NT2/D1 (cell line): ENCODE measurements at regions not wholly inside any gene's neighbourhood (a gene's known extent, or its start where the extent isn't known, plus 50 kb on each side); places are given as distances from the start of the nearest gene placed in this dataset.

Experiments used
- DNase-seq: peaks from one replicate; pipeline ENCODE4 v3.0.0-alpha.2; 2011; ENCODE audit warnings: low read depth, low spot score
- H3K27me3 ChIP-seq: 2 replicates; pipeline ENCODE4 v1.6.0; 2011; ENCODE audit warnings: mild to moderate bottlenecking; ENCODE audit not compliant: insufficient read length, insufficient read depth
- H3K36me3 ChIP-seq: 2 replicates; pipeline ENCODE4 v1.6.1; 2011; ENCODE audit warnings: mild to moderate bottlenecking, low read length, mixed read lengths; ENCODE audit not compliant: insufficient read depth, insufficient read length
- H3K4me1 ChIP-seq: 2 replicates; pipeline ENCODE4 v1.5.1; 2011; ENCODE audit not compliant: insufficient read depth, insufficient read length
- H3K4me3 ChIP-seq: 2 replicates; pipeline ENCODE4 v1.5.1; 2011; ENCODE audit warnings: low read depth; ENCODE audit not compliant: insufficient read length
- H3K9ac ChIP-seq: 2 replicates; pipeline ENCODE4 v1.6.0; 2011; ENCODE audit warnings: low read depth; ENCODE audit not compliant: insufficient read length
- H3K9me3 ChIP-seq: 2 replicates; pipeline ENCODE4 v1.5.1; 2011; ENCODE audit warnings: mild to moderate bottlenecking, low read length; ENCODE audit not compliant: insufficient read depth
- SUZ12 ChIP-seq: IDR thresholded peaks from 2 replicates; pipeline ENCODE4 v1.6.1; 2011; ENCODE audit not compliant: insufficient read length, insufficient read depth; ENCODE audit errors: extremely low read depth
- YY1 ChIP-seq: IDR thresholded peaks from 2 replicates; pipeline ENCODE4 v1.6.1; 2011; ENCODE audit not compliant: insufficient read length, insufficient read depth
- ZNF274 ChIP-seq: IDR thresholded peaks from 2 replicates; pipeline ENCODE4 v1.6.1; 2011; ENCODE audit warnings: mild to moderate bottlenecking, low read depth, low read length

GRCh38 chr1:199700551-199700950, 327.0 kb upstream of the NR5A2 start:
- no peak for DNase-seq
- TF ChIP-seq YY1 (no peak), ZNF274 (no peak), SUZ12 (no peak)
- H3K4me3 ChIP-seq: no peak overlapping the region

GRCh38 chr1:199701726-199702125, 325.8 kb upstream of the NR5A2 start:
- TF ChIP-seq ZNF274 (no peak), YY1 (no peak), SUZ12 (no peak)
- no peak for DNase-seq
- no peaks in the 10 kb centered on the region for H3K36me3 ChIP-seq

More at GRCh38 chr1:199700551-199700950, 327.0 kb upstream of the NR5A2 start:
- Histone ChIP-seq H3K9me3 (no peaks in the 10 kb centered on the region), H3K9ac (no peak overlapping the region), H3K4me1 (no peaks in the 10 kb centered on the region), H3K27me3 (no peaks in the 10 kb centered on the region), H3K36me3 (no peaks in the 10 kb centered on the region)

GRCh38 chr1:199704231-199704630, 323.3 kb upstream of the NR5A2 start:
- H3K27me3 ChIP-seq: no peaks in the 10 kb centered on the region
- no peaks in the 10 kb centered on the region for H3K9me3 ChIP-seq
- no peaks in the 10 kb centered on the region for H3K4me1 ChIP-seq
- no peaks in the 10 kb centered on the region for H3K36me3 ChIP-seq
- H3K9ac ChIP-seq: no peak overlapping the region
- H3K4me3 ChIP-seq: no peak overlapping the region
- no peak for DNase-seq
- TF ChIP-seq ZNF274 (no peak), YY1 (no peak), SUZ12 (no peak)

More at GRCh38 chr1:199701726-199702125, 325.8 kb upstream of the NR5A2 start:
- no peaks in the 10 kb centered on the region for H3K9me3 ChIP-seq
- no peaks in the 10 kb centered on the region for H3K27me3 ChIP-seq
- no peaks in the 10 kb centered on the region for H3K4me1 ChIP-seq
- H3K4me3 ChIP-seq: no peak overlapping the region
- H3K9ac ChIP-seq: no peak overlapping the region

GRCh38 chr1:199705825-199706224, 321.7 kb upstream of the NR5A2 start:
- H3K36me3 ChIP-seq: no peaks in the 10 kb centered on the region
- H3K4me1 ChIP-seq: no peaks in the 10 kb centered on the region
- H3K9me3 ChIP-seq: 0 out of 2 replicates have a peak, but pooled peaks cover 1% of the 10 kb centered on the region
- H3K4me3 ChIP-seq: no peak overlapping the region
- no peaks in the 10 kb centered on the region for H3K27me3 ChIP-seq
- no peak for DNase-seq
- H3K9ac ChIP-seq: no peak overlapping the region
- TF ChIP-seq YY1 (no peak), ZNF274 (no peak), SUZ12 (no peak)

GRCh38 chr1:199706826-199707606, 320.5 kb upstream of the NR5A2 start:
- Histone ChIP-seq H3K9ac (no peak overlapping the region), H3K36me3 (no peaks in the 10 kb centered on the region), H3K4me3 (no peak overlapping the region), H3K9me3 (peaks cover 9% of the 10 kb centered on the region; the same call in 1 of the 2 replicates), H3K27me3 (no peaks in the 10 kb centered on the region), H3K4me1 (no peaks in the 10 kb centered on the region)
- TF ChIP-seq SUZ12 (no peak), YY1 (no peak), ZNF274 (no peak)
- no peak for DNase-seq

GRCh38 chr1:199710974-199711373, 316.5 kb upstream of the NR5A2 start:
- no peak overlapping the region for H3K9ac ChIP-seq
- no peaks in the 10 kb centered on the region for H3K27me3 ChIP-seq
- H3K36me3 ChIP-seq: no peaks in the 10 kb centered on the region
- TF ChIP-seq ZNF274 (no peak), SUZ12 (no peak), YY1 (no peak)
- no peak overlapping the region for H3K4me3 ChIP-seq
- DNase-seq: no peak
- H3K4me1 ChIP-seq: no peaks in the 10 kb centered on the region
- H3K9me3 ChIP-seq: peaks cover 9% of the 10 kb centered on the region; the same call in 1 of the 2 replicates

- TF ChIP-seq YY1: no peak
- TF ChIP-seq SUZ12: no peak
- TF ChIP-seq ZNF274: no peak
- Histone ChIP-seq H3K27me3 (no peaks in the 10 kb centered on the region), H3K4me1 (no peaks in the 10 kb centered on the region)
Observed at GRCh38 chr1:199716729-199717128, 310.8 kb upstream of the NR5A2 start.

More at GRCh38 chr1:199716729-199717128, 310.8 kb upstream of the NR5A2 start:
- Histone ChIP-seq H3K9ac (no peak overlapping the region), H3K4me3 (no peak overlapping the region), H3K9me3 (no peaks in the 10 kb centered on the region), H3K36me3 (no peaks in the 10 kb centered on the region)
- no peak for DNase-seq
